ENCODE measurements at regions not wholly inside any gene's neighbourhood (a gene's known extent, or its start where the extent isn't known, plus 50 kb on each side); places are given as distances from the start of the nearest gene placed in this dataset.
"Not testable (repeated sequence)": the region's sequence is repeated elsewhere in the genome, so short reads cannot be mapped to it uniquely, and the experiment has no call there.

DNA sequence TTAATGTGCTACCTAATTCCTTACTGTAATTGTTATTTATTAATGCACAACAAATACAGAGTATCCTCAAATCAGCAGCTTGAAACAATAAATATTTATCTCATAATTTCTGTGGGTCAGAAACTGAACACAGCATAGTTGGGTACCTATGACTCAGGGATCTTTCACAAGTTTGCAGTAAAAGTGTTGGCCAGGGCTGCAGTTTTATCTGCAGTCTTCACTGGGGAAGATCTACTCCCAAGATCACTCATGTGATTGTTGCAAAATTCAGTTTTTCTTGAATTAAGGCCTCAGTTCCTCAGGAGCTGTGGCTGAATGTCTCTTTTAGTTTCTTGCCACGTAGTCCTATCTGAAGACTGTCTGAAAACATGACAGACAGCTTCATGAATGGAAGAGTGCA lies 237.8 kb downstream of the ZWINT start:
- TF ChIP-seq, protein P1, sequence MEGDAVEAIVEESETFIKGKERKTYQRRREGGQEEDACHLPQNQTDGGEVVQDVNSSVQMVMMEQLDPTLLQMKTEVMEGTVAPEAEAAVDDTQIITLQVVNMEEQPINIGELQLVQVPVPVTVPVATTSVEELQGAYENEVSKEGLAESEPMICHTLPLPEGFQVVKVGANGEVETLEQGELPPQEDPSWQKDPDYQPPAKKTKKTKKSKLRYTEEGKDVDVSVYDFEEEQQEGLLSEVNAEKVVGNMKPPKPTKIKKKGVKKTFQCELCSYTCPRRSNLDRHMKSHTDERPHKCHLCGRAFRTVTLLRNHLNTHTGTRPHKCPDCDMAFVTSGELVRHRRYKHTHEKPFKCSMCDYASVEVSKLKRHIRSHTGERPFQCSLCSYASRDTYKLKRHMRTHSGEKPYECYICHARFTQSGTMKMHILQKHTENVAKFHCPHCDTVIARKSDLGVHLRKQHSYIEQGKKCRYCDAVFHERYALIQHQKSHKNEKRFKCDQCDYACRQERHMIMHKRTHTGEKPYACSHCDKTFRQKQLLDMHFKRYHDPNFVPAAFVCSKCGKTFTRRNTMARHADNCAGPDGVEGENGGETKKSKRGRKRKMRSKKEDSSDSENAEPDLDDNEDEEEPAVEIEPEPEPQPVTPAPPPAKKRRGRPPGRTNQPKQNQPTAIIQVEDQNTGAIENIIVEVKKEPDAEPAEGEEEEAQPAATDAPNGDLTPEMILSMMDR (conservative IDR thresholded peaks at IDR 0.05; ENCODE audit: low read depth, low read length): no peak
- H3K4me3 ChIP-seq (ENCODE audit: low read depth, low read length): no peak overlapping the region
- no peak for DNase-seq (ENCODE audit: low read depth)

DNA sequence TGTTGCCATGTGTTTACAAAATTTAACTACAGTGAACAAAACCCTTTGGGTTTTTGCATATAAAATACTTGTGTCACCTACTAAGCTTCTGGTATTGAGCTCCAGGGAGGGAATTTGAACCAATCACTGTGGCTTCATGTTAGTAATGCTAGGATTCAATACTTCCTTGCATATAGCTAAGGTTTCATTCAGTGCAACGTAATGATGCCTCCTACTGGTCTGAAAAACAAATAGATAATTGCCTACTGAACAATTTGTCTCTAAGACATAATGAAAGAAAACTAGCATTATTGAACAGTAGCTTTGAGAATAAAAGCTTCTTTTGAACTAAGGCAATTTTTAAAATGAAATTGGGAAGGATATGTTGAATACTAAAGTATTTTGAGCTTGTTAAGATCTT lies 244.4 kb downstream of the ZWINT start:
- H3K4me3 ChIP-seq (ENCODE audit: low read depth, low read length): no peak overlapping the region
- TF ChIP-seq, protein P1 (conservative IDR thresholded peaks at IDR 0.05; ENCODE audit: low read depth, low read length): peak; percentile 42
- DNase-seq (ENCODE audit: low read depth): no peak

DNA sequence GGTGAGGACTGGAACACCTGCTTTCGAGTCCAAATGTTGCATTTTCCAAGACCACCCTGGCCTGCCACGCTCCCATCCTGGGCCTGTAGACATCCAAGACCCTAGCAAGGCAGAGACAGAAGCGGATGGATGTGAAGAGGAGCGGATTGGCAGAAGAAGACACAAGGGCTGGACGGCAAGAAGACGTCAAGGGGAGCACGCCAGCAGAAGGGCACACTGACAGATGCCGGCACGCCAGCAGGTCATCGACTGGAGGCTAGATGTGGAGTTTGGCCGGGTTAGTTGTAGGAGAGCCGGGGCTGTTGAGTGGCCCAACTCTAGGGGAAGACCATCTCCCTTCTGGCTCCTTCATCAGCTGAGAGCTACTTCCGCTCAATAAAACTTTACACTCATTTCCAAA lies 251.6 kb downstream of the ZWINT start:
- TF ChIP-seq, protein P1 (conservative IDR thresholded peaks at IDR 0.05; ENCODE audit: low read depth, low read length): no peak
- DNase-seq (ENCODE audit: low read depth): no peak
- H3K4me3 ChIP-seq (ENCODE audit: low read depth, low read length): no peak overlapping the region

DNA sequence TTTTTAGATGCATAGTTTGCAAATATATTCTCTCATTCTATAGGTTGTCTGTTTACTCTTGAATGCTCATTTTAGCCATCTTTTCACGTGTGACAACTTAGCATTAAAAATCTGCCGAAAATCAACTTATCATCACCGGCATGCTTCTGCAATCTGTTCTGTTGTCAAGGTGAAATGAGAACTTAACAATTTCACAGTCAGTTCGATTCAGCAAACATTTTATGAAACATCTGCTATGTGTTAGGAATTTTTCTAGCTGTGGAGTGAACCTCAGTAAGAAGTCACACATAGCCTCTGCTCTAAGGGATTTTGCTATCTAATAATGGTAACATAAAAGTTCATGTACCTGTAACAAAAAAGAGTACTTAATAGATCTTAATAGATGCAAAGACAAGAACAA lies 256.1 kb downstream of the ZWINT start:
- H3K4me3 ChIP-seq (ENCODE audit: low read depth, low read length): no peak overlapping the region
- TF ChIP-seq, protein P1 (conservative IDR thresholded peaks at IDR 0.05; ENCODE audit: low read depth, low read length): no peak
- no peak for DNase-seq (ENCODE audit: low read depth)

DNA sequence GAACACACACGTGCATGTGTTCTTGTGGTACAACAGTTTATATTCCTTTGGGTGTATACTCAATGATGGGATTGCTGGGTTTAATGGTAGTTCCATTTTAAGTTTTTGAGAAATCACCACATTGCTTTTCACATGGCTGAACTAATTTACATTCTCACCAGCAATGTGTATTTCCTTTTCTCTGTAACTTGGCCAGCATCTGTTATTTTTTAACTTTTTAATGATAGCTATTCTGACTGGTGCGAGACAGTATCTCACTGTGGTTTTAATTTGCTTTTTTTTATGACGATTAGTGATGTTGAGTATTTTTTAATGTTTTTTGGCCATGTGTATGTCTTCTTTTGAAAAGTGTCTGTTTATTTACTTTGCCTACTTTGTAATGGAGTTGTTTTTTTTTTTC lies 256.6 kb downstream of the ZWINT start:
- no peak for DNase-seq (ENCODE audit: low read depth)
- TF ChIP-seq, protein P1 (conservative IDR thresholded peaks at IDR 0.05; ENCODE audit: low read depth, low read length): no peak
- H3K4me3 ChIP-seq (ENCODE audit: low read depth, low read length): no peak overlapping the region

DNA sequence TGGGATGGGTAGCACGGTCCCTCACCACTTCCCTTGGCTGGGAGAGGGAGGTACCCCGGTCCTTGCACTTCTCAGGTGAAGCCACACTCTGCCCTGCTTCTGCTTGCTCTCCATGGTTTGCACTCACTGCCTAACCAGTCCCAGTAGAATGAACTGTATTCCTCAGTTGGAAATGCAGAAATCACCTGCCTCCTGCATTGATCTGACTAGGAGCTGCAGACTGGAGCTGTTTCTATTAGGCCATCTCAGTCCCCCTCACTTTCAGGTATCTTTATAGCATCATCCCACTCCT lies 264.9 kb downstream of the ZWINT start:
- no peak for DNase-seq (ENCODE audit: low read depth)
- H3K4me3 ChIP-seq (ENCODE audit: low read depth, low read length): no peak overlapping the region
- TF ChIP-seq, protein P1 (conservative IDR thresholded peaks at IDR 0.05; ENCODE audit: low read depth, low read length): no peak

DNA sequence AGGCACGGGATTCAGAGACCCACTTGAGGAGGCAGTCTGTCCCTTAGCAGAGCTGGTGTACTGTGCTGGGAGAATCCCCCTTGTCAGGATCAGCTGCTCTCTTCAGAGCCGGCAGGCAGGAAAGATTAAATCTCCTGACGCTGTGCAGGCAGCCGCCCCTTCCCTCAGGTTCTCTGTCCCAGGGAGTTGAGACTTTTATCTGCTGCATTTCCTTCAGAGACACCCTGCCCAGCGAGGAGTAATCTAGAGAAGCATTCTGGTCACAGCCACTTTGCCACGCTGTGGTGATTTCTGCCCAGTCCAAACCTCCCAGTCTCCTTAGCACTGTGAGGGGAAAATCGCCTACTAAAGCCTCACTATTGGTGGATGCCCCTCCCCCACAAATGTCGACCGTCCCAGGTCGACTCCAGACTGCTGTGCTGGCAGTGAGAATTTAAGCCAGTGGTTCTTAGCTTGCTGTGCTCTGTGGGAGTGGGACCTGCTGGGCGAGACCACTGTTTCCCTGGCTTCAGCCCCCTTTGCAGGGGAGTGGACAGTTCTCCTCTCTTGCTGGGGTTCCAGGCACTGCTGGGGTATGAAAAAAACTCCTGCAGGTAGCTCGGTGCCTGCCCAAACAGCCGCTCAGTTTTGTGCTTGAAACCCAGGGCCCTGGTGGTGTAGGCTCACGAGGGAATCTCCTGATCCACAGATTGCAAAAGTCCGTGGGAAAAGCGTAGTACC lies 265.4 kb downstream of the ZWINT start:
- TF ChIP-seq, protein P1 (conservative IDR thresholded peaks at IDR 0.05; ENCODE audit: low read depth, low read length): no peak

DNA sequence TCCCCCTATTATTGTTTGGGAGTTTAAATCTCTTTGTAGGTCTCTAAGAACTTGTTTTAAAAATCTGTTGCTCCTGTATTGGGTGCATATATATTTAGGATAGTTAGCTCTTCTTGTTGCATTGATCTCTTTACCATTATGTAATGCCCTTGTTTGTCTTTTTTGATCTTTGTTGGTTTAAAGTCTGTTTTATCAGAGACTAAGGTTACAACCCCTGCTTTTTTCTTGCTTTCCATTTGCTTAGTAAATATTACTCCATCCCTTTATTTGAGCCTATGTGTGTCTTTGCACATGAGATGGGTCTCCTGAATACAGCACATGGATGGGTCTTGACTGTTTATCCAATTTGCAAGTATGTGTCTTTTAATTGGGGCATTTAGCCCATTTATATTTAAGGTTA lies 267.4 kb downstream of the ZWINT start:
- not testable (repeated sequence) for H3K4me3 ChIP-seq (ENCODE audit: low read depth, low read length); DNase-seq (ENCODE audit: low read depth)

More for the DNA sequence above, 265.4 kb downstream of the ZWINT start:
- no peak for DNase-seq (ENCODE audit: low read depth)
- no peak overlapping the region for H3K4me3 ChIP-seq (ENCODE audit: low read depth, low read length)

Data from epithelial cell of proximal tubule (primary cell).